Loucy (cell line): ENCODE measurements at regions not wholly inside any gene's neighbourhood (a gene's known extent, or its start where the extent isn't known, plus 50 kb on each side); places are given as distances from the start of the nearest gene placed in this dataset.

ENCODE experiments used
- EZH2phosphoT487 ChIP-seq: fragments of 200-600 bp; IDR thresholded peaks from 2 replicates; pipeline ENCODE4 v1.6.1; 2018; ENCODE audit warnings: antibody characterized with exemption, mild to moderate bottlenecking, moderate library complexity, borderline replicate concordance
- TF ChIP-seq, protein P1 (sequence below): fragments of 200-600 bp; sonication (generic); conservative IDR thresholded peaks from 2 replicates; pipeline ENCODE4 v1.5.1; 2014; ENCODE audit warnings: mild to moderate bottlenecking, antibody characterized with exemption, low read length

DNA sequence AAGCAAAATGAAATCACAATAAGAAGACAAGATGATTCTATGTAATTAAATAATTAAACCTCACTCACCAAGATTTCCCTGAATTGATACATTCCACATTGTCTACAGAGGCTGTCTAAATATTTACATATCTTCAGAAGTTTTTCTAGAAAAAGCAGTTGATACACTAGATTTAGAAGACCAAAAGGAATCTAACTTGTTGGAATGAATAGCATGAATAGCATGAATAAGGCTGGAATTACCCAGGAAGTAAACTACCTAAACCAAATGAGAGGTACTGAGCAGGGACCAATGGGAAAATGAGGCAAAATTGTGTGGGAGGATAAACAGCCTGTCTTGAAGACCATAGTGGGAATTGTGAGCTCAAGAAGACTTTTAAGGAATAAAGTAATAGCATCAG is 479.7 kb downstream of the TXNL1 start:
- TF ChIP-seq, protein P1, sequence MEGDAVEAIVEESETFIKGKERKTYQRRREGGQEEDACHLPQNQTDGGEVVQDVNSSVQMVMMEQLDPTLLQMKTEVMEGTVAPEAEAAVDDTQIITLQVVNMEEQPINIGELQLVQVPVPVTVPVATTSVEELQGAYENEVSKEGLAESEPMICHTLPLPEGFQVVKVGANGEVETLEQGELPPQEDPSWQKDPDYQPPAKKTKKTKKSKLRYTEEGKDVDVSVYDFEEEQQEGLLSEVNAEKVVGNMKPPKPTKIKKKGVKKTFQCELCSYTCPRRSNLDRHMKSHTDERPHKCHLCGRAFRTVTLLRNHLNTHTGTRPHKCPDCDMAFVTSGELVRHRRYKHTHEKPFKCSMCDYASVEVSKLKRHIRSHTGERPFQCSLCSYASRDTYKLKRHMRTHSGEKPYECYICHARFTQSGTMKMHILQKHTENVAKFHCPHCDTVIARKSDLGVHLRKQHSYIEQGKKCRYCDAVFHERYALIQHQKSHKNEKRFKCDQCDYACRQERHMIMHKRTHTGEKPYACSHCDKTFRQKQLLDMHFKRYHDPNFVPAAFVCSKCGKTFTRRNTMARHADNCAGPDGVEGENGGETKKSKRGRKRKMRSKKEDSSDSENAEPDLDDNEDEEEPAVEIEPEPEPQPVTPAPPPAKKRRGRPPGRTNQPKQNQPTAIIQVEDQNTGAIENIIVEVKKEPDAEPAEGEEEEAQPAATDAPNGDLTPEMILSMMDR: no peak
- TF ChIP-seq EZH2phosphoT487: no peak
